GM10266 (cell line): ENCODE measurements at regions not wholly inside any gene's neighbourhood (a gene's known extent, or its start where the extent isn't known, plus 50 kb on each side); places are given as distances from the start of the nearest gene placed in this dataset.

Source experiments
- DNase-seq: peaks from one replicate; pipeline ENCODE4 v3.0.0; 2012; ENCODE audit errors: extremely low spot score
- TF ChIP-seq, protein P1 (sequence below): IDR thresholded peaks from 2 replicates; pipeline ENCODE4 v1.5.1; 2012; ENCODE audit warnings: mild to moderate bottlenecking, low read depth; ENCODE audit not compliant: control insufficient read depth, insufficient read depth; ENCODE audit errors: missing control alignments

DNA sequence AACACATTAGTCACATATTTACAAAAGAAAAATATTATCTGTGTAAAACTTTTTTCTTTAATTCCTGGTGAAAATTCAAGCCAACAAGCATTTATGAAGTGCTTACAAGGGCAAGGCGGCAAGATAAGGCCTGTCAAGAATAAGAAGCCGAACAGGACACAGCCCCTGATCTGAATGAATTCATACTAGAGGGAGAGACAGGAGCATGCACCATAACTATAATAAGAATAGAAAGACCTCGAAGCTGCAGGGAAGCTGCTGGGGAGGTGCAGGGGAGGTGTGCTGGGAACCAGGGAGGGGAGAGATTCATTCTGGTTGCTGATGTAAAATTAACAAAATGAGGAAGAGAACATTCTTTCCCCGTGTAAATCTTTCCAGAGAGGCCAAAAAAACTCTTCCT, 60.5 kb upstream of the TARDBP start:
- no peak for DNase-seq
- TF ChIP-seq, protein P1, sequence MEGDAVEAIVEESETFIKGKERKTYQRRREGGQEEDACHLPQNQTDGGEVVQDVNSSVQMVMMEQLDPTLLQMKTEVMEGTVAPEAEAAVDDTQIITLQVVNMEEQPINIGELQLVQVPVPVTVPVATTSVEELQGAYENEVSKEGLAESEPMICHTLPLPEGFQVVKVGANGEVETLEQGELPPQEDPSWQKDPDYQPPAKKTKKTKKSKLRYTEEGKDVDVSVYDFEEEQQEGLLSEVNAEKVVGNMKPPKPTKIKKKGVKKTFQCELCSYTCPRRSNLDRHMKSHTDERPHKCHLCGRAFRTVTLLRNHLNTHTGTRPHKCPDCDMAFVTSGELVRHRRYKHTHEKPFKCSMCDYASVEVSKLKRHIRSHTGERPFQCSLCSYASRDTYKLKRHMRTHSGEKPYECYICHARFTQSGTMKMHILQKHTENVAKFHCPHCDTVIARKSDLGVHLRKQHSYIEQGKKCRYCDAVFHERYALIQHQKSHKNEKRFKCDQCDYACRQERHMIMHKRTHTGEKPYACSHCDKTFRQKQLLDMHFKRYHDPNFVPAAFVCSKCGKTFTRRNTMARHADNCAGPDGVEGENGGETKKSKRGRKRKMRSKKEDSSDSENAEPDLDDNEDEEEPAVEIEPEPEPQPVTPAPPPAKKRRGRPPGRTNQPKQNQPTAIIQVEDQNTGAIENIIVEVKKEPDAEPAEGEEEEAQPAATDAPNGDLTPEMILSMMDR: no peak

DNA sequence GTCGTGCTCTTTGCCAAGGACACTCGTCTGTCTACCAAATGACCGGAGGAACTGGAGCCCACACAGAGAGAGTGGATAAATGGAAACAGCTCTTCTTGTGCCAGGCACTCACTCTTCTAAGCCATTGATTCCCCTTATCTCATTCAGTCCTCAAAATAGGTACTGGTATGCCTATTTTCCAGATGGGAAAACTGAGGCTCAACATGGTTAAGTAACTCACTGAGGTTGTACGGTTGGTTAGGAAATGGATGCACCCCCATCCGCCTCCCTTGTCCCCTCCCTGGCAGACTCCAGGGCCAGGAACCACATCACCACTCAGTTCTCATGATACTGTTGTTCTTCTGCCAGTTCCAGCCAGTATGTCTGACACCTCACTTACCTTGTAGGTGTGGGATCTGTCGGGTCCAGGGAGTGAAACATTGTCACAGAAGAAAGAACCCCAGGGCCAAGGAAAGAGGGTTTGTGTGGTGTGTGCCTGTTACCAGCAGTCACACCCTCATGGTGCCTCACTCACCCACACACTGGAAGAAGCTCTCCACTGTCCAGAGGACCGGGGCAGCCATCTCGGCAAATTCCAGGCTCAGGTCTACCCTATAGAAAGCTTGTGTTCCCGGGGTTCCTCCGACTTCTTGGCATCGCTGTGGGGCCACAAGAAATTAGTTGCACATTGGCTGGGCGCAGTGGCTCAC, 58.8 kb upstream of the TARDBP start:
- TF ChIP-seq, protein P1: no peak
- DNase-seq: no peak

DNA sequence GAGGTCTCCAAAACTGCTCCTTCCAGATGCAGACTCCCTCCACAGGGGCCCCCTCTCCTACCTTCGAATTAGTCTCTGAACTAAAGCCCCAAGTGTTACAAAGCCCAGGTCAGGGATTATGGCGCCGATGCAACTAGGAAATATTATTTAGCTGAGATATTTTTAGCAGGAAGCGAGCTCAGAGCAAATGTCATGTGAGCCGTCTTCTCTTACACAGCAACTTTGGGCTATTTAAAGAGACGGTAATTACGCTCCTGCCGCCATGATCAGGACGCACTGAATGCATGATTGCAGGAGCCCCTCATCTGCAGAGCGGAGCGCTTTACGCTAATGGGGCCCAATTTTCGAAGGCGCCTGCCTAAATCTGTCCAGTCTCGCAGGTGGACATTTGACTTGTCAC, 55.3 kb upstream of the TARDBP start:
- DNase-seq: no peak
- TF ChIP-seq, protein P1: no peak

DNA sequence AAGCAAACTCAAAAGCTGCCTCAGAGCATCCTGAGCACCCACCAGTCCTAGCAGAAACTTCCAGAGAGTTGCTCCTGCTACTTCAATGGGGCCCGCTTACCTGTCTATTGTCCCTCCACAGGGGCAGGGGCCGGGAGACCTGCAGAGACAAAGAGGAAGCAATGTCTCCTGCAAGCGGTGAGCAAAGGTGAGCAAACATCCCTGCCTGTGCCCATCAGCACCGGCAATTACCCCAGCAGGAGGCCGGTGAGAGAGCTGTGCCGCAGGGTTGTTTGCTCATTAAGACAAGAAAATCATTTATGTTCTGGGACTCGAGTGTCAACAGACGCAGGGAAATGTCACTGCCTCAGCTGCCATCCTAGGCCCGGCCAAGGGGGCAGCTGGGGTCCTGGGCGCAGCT, 53.8 kb upstream of the TARDBP start:
- TF ChIP-seq, protein P1: no peak
- no peak for DNase-seq

DNA sequence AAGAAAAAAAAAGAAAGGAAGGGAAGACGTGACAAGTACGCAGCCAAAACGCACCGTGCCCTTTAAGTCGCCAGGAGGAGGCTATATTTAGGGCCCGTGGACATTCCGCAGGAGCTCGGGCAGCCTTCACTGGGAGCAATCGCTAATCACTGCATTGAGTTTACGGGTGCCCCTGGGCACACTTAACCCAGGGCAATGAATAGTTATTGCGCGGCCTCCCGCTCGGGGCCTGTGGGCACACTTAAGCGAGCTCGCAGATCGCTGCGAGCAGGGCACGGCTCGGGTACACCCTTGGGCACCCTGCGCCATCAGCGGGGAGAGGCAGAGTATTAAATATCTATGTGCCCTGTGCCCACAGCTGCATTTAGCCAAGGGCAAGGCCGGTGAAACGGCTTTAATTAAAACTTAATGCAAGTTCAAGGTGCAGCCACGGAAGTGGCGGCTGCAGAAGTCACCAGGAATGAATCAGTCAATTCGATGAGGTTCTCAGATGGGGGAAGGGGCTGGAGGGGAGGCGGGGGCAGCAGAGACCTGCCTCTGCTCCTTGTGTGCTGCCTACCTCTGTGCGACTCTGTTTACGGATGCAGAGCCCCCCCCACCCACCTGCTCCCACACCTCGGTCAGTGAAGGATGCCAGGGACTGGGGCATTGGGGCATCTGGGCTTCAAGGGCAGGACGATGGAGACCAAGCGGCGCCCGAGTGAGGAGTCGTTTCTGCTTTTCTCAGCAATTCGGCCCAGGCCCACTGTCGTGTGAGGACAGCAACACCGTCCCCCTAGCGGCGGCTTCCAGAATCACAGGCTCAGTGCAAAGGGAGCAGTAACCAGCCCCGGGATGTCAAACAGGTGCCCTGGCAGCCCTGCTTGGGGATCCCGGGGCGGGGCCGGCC, 51.8 kb upstream of the TARDBP start:
- peak; percentile 83 for DNase-seq

DNA sequence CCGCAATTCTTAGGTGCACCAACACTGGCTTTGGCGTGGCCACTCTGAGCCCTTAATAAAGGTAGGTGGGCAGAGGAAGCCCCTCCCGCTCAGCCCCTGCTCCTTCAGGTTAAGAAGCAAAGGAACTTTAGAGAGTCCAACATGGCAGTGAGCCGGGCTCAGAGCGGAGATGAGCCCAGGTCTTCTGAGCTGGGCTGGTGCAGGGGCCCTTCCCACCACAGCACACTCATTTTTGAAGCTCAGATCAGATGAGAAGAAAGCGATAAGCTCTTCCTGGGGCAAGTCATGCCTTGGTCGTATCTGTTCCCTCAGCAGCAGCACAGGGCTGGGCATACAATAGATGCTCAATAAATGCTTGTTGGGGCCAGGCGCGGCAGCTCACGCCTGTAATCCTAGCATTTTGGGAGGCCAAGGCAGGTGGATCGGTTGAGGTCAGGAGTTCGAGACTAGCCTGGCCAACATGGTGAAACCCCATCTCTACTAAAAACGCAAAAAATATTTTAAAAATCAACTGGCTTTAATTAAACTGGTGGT, 51.1 kb upstream of the TARDBP start:
- DNase-seq: no peak
- TF ChIP-seq, protein P1: no peak

More for the DNA sequence above, 51.8 kb upstream of the TARDBP start:
- TF ChIP-seq, protein P1: peak; percentile 80
